Keratinocyte (primary cell): ENCODE measurements at regions not wholly inside any gene's neighbourhood (a gene's known extent, or its start where the extent isn't known, plus 50 kb on each side); places are given as distances from the start of the nearest gene placed in this dataset.

Source experiments
- CTCF ChIP-seq, 3 experiments: IDR thresholded peaks in 1 of 3; conservative IDR thresholded peaks in 1 of 3; optimal IDR thresholded peaks in 1 of 3; 2 replicates in 2 of 3; 3 replicates in 1 of 3; pipeline versions ENCODE3 to v1.5.1; 2011; ENCODE audit warnings: low read length in 3 of 3, mild to moderate bottlenecking in 3 of 3, moderate library complexity in 2 of 3, control low read depth in 1 of 3, inconsistent platforms in 1 of 3; ENCODE audit not compliant: insufficient read depth in 2 of 3; ENCODE audit errors: extremely low read depth in 1 of 3
- EZH2 ChIP-seq: IDR thresholded peaks from one replicate; pipeline ENCODE4 v1.6.1; 2012; ENCODE audit warnings: inconsistent platforms, mild to moderate bottlenecking, low read length, moderate library complexity

- TF ChIP-seq CTCF (optimal IDR thresholded peaks at IDR 0.05 in 1 of 3, IDR thresholded peaks at IDR 0.05 in 1 of 3, conservative IDR thresholded peaks at IDR 0.05 in 1 of 3; ENCODE audit: extremely low read depth in 1 of 3, insufficient read depth in 2 of 3, low read length in 3 of 3) = no peak
- TF ChIP-seq EZH2 = no peak
Measured at GRCh38 chr3:197447057-197447456, 108.7 kb downstream of the BDH1 start.
